ENCODE measurements at regions not wholly inside any gene's neighbourhood (a gene's known extent, or its start where the extent isn't known, plus 50 kb on each side); places are given as distances from the start of the nearest gene placed in this dataset.

DNA sequence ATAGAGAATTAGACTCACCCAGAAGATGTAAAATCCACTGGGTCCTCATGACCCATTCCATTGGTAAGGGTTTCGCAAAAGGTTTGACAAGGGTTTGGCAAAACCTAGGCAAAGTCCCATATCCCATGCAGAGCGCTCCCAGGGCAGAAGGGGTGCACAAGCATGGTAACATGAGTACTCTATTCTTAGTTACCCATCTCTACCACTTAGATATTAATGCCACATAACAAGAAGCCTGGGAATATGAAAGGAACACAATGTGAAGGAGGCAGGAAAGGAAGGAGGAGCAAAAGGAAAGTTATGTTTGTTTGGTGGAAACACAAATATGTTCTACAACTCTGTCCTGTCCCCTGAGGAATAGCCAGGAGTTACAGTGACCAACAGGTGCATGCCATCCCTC lies 163.1 kb downstream of the FAXC start:
- H3K4me3 ChIP-seq (ENCODE audit: low read depth, low read length): no peak overlapping the region
- DNase-seq (ENCODE audit: low read depth): no peak
- TF ChIP-seq, protein P1, sequence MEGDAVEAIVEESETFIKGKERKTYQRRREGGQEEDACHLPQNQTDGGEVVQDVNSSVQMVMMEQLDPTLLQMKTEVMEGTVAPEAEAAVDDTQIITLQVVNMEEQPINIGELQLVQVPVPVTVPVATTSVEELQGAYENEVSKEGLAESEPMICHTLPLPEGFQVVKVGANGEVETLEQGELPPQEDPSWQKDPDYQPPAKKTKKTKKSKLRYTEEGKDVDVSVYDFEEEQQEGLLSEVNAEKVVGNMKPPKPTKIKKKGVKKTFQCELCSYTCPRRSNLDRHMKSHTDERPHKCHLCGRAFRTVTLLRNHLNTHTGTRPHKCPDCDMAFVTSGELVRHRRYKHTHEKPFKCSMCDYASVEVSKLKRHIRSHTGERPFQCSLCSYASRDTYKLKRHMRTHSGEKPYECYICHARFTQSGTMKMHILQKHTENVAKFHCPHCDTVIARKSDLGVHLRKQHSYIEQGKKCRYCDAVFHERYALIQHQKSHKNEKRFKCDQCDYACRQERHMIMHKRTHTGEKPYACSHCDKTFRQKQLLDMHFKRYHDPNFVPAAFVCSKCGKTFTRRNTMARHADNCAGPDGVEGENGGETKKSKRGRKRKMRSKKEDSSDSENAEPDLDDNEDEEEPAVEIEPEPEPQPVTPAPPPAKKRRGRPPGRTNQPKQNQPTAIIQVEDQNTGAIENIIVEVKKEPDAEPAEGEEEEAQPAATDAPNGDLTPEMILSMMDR (IDR thresholded peaks at IDR 0.05; ENCODE audit: insufficient read depth, low read depth, low read length): no peak

DNA sequence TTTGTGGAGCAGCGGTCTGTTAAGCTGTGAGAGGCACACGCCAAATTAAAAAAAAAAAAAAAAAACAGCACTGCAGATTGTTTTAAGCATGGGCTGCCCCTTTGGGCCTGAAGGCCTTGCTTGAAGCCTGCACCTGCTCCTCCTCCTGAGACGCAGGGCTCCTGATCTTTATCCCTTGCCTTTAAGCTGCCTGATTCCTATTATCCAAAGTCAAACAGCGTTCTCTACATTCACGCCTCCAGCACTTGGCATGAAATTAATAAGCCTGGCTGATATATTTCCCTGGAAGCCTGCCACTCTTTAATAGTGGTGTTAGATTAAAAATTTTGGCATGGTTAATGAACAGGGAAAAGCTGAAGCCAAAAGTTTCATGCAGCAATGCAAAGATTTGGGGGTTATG lies 163.9 kb downstream of the FAXC start:
- no peak overlapping the region for H3K4me3 ChIP-seq (ENCODE audit: low read depth, low read length)
- TF ChIP-seq, protein P1 (IDR thresholded peaks at IDR 0.05; ENCODE audit: insufficient read depth, low read depth, low read length): no peak
- no peak for DNase-seq (ENCODE audit: low read depth)

DNA sequence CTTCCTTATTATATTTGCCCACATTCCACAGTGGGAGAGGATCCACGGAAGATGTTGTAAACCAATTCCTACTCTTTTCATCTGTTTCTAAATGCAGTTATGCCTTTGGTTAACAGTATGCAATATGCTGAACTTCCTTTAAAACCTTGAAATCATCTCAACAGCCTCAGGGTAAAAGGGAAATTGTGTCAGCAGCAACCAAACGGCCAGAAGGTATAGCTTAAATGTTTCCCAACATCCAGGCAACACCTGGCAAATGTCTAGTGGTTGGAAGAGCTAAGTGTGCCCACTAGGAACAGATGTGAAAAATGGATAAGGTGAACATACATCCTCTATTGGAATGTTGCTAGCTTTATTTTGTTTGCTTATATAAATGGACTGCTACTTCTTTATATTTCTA lies 164.8 kb downstream of the FAXC start:
- DNase-seq (ENCODE audit: low read depth): no peak
- TF ChIP-seq, protein P1 (IDR thresholded peaks at IDR 0.05; ENCODE audit: insufficient read depth, low read depth, low read length): no peak
- no peak overlapping the region for H3K4me3 ChIP-seq (ENCODE audit: low read depth, low read length)

DNA sequence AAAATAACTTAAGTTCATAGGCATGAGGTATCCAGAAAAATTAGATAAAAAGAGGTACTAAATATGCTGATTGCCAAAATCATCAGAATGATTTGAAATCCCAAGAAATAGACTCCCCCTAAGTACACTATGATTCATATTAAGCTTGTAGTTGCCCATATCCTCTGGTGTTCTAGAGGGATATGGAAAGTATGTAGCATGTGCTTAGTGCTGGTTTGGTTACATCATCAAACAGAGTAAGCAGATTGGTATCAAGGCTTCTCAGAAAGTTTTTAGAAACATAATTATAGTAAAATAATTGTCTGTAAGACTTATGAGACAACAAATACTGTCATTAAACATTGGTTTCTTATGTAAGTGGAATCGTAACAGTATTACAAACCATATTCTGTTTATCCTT lies 166.4 kb downstream of the FAXC start:
- DNase-seq (ENCODE audit: low read depth): no peak
- TF ChIP-seq, protein P1 (IDR thresholded peaks at IDR 0.05; ENCODE audit: insufficient read depth, low read depth, low read length): no peak
- H3K4me3 ChIP-seq (ENCODE audit: low read depth, low read length): no peak overlapping the region

DNA sequence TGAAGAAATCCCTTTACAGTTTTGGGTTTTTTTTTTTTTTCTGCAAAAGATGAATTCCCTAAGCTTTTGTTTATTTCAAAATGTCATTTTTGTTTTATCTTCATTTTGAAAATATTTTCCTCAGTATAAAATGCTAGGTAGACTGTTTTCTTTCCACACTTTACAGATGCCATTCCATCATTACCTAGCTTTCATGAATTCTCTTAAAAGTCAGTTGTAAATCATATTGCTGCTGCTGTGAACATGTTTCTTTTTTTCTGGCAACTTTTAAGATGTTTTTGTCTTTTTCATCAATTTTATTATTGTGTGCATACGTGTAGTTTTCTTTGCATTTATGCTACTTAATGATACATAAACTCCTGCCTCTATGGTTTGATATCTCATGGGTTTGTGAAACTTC lies 168.3 kb downstream of the FAXC start:
- TF ChIP-seq, protein P1 (IDR thresholded peaks at IDR 0.05; ENCODE audit: insufficient read depth, low read depth, low read length): no peak

DNA sequence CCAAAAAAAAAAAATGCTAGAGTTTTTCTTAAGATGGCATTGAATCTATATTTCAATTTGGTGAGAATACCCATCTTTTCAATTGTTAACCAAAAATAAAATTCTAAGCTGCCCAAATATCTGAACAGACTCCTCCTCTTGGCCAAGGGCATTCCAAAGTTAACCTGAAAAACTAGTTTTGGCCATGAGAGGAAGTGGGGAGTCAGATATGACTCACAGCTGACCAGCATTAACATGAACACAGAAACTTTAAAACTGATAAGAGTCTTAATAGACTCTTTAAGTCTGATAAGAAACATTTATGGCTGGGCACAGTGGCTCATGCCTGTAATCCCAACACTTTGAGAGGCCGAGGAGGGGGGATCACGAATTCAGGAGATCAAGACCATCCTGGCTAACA lies 171.3 kb downstream of the FAXC start:
- TF ChIP-seq, protein P1 (IDR thresholded peaks at IDR 0.05; ENCODE audit: insufficient read depth, low read depth, low read length): no peak
- no peak overlapping the region for H3K4me3 ChIP-seq (ENCODE audit: low read depth, low read length)
- DNase-seq (ENCODE audit: low read depth): no peak

More for the DNA sequence above, 168.3 kb downstream of the FAXC start:
- H3K4me3 ChIP-seq (ENCODE audit: low read depth, low read length): no peak overlapping the region
- DNase-seq (ENCODE audit: low read depth): no peak

DNA sequence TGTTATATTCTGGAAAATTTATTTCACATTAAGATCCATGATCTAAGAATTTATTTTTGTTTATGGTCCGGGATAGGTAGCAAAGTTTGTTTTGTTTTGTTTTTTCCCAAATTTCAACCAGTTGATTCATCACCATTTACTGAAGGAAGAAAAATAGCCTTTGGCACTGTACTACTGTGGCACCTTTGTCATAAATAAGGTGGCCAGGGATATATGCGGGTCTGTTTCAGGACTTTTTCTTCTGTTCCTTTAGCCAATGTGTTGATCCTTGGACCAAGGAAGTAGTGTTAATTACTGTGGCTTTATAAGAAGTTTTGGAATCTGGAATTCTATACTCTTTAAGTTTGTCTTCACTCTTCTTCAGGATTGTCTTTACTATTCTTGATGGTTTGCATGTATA lies 171.7 kb downstream of the FAXC start:
- TF ChIP-seq, protein P1 (IDR thresholded peaks at IDR 0.05; ENCODE audit: insufficient read depth, low read depth, low read length): no peak
- no peak for DNase-seq (ENCODE audit: low read depth)

More for the DNA sequence above, 171.7 kb downstream of the FAXC start:
- H3K4me3 ChIP-seq (ENCODE audit: low read depth, low read length): no peak overlapping the region
